ENCODE measurements at regions not wholly inside any gene's neighbourhood (a gene's known extent, or its start where the extent isn't known, plus 50 kb on each side); places are given as distances from the start of the nearest gene placed in this dataset.
"Not testable (repeated sequence)": the region's sequence is repeated elsewhere in the genome, so short reads cannot be mapped to it uniquely, and the experiment has no call there.

DNA sequence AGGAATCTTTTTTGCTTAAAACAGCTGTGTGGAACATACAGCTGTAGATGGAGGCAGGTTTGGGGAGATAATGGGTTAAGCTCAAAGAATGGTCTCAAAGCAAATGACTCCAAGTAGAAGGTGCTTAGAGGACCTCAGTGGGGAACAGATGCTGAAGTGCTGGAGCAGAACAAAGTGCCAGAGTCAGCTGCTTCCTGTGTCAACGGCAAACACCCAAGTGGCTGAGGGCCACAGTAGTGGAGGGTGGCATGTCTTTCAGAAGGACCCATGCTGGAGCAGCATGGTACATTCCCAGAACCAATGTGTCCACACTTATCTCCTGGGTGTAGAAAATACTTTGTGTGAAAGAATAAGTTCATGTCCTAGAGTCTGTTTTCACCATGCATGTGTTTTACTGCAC, 197.5 kb downstream of the CCNG2 start:
- TF ChIP-seq JUND (IDR thresholded peaks at IDR 0.05; ENCODE audit: low read depth): no peak
- DNase-seq (ENCODE audit: low read depth in 1 of 2, low spot score in 1 of 2): no peak
- in situ Hi-C loops (cut with HindIII; ENCODE audit: low pct_unique_long_range_greater_than_20kb, low sequenced_read_pairs): no loop called here

GRCh38 chr4:77355731-77356130, 198.7 kb downstream of the CCNG2 start:
- TF ChIP-seq JUND (IDR thresholded peaks at IDR 0.05; ENCODE audit: low read depth): no peak
- in situ Hi-C loops (cut with HindIII; ENCODE audit: low pct_unique_long_range_greater_than_20kb, low sequenced_read_pairs): no loop called here
- DNase-seq (ENCODE audit: low read depth in 1 of 2, low spot score in 1 of 2): no peak

GRCh38 chr4:77358315-77358928, 201.4 kb downstream of the CCNG2 start:
- TF ChIP-seq JUND (IDR thresholded peaks at IDR 0.05; ENCODE audit: low read depth): no peak
- in situ Hi-C loops (cut with HindIII; ENCODE audit: low pct_unique_long_range_greater_than_20kb, low sequenced_read_pairs): no loop called here
- peak; percentile 32 for DNase-seq (ENCODE audit: low read depth in 1 of 2, low spot score in 1 of 2)

DNA sequence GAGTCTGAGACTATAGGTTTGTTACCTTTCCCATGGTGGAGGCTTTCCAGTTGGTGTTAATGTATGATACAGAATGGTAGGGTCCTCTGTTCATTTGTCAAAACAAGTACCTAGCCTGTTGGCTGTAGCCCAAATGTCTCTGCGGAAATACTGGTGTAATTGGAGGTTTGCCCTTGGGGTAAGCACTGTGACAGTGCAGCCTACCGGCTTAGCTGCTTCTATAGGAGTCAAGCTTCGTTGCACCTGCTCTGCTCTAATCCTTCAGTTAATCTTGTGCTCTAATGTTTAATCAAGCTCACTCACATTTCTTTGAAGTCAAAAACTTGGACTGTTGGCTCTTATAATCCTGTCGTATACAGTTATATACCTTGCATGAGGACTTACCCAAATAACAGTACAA, 203.4 kb downstream of the CCNG2 start:
- in situ Hi-C loops (cut with HindIII; ENCODE audit: low pct_unique_long_range_greater_than_20kb, low sequenced_read_pairs): no loop called here
- no peak for TF ChIP-seq JUND (IDR thresholded peaks at IDR 0.05; ENCODE audit: low read depth)
- DNase-seq (ENCODE audit: low read depth in 1 of 2, low spot score in 1 of 2): peak in 1 of 2 experiments; percentile 15

DNA sequence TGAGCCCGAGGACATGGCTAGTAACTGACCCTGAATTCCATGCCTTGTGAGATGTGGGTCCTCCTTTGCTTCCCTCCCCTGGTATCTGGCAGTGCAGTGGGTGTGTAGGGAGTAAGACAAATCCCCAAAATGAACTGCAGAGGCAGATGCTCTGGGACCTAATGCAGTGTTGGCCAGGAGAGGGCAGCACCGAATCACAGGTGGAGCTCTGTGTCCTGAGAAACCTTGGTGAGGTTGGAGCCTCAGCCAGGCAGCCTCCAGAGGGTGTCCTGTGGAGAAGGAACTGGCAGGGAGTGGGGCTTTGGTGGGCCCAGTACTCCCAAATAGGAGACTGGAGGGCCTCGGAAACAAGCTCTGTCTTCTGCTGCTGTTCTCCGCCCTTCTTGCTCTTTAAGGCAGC, 209.9 kb downstream of the CCNG2 start:
- in situ Hi-C loops (cut with HindIII; ENCODE audit: low pct_unique_long_range_greater_than_20kb, low sequenced_read_pairs); DNase-seq (ENCODE audit: low read depth in 1 of 2, low spot score in 1 of 2): not testable (repeated sequence)

- in situ Hi-C loops (cut with HindIII; ENCODE audit: low pct_unique_long_range_greater_than_20kb, low sequenced_read_pairs): no loop called here
Observed at GRCh38 chr4:77367638-77368037, 210.6 kb downstream of the CCNG2 start.

GRCh38 chr4:77372375-77372774, 215.4 kb downstream of the CCNG2 start:
- in situ Hi-C loops (cut with HindIII; ENCODE audit: low pct_unique_long_range_greater_than_20kb, low sequenced_read_pairs): no loop called here
- no peak for DNase-seq (ENCODE audit: low read depth in 1 of 2, low spot score in 1 of 2)
- no peak for TF ChIP-seq JUND (IDR thresholded peaks at IDR 0.05; ENCODE audit: low read depth)

More at GRCh38 chr4:77367638-77368037, 210.6 kb downstream of the CCNG2 start:
- DNase-seq (ENCODE audit: low read depth in 1 of 2, low spot score in 1 of 2): no peak
- no peak for TF ChIP-seq JUND (IDR thresholded peaks at IDR 0.05; ENCODE audit: low read depth)

DNA sequence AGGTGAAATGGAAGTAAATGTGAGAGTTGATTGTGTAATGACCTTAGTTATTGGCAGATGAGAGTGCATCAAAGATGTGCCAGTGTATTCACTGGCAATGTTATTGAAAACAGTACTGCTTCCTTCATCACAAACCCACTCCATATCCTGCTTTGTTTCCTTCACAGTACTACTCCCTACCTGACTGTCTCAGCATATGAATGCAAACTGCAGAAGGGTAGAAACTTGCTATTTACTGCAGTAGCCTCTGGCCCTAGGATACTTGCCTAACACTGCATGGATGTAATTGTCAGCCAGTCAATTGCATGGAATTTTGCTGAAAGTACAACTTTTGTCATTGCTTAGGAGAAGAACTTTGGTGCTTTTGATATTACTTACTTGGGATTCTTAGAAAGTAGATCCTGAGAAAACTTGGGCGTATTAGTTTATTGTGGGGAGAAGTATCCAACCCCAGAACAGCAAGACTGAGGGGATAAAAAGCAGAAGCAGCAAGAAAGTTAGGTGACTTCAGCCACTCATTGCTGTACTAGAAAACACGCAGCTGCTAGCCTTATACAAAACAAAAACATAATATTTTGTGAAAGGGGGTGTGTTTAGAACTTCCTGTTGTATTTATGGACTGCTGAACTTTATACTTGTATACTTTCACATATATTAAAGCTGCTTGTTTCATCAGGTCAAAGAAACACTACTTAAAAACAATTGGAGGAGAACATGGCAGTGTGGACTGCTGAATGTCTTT, 219.0 kb downstream of the CCNG2 start:
- in situ Hi-C loops (cut with HindIII; ENCODE audit: low pct_unique_long_range_greater_than_20kb, low sequenced_read_pairs): no loop called here
- no peak for TF ChIP-seq JUND (IDR thresholded peaks at IDR 0.05; ENCODE audit: low read depth)
- no peak for DNase-seq (ENCODE audit: low read depth in 1 of 2, low spot score in 1 of 2)

GRCh38 chr4:77376788-77377460, 219.9 kb downstream of the CCNG2 start:
- in situ Hi-C loops (cut with HindIII; ENCODE audit: low pct_unique_long_range_greater_than_20kb, low sequenced_read_pairs): no loop called here
- TF ChIP-seq JUND (IDR thresholded peaks at IDR 0.05; ENCODE audit: low read depth): no peak
- no peak for DNase-seq (ENCODE audit: low read depth in 1 of 2, low spot score in 1 of 2)

- TF ChIP-seq JUND (IDR thresholded peaks at IDR 0.05; ENCODE audit: low read depth): no peak
- in situ Hi-C loops (cut with HindIII; ENCODE audit: low pct_unique_long_range_greater_than_20kb, low sequenced_read_pairs): no loop called here
- DNase-seq (ENCODE audit: low read depth in 1 of 2, low spot score in 1 of 2): no peak
Observed at GRCh38 chr4:77384094-77384493, 221.5 kb upstream of the CXCL13 start.

- peak; percentile 25 to 76 for DNase-seq (ENCODE audit: low read depth in 1 of 2, low spot score in 1 of 2)
- TF ChIP-seq JUND (IDR thresholded peaks at IDR 0.05; ENCODE audit: low read depth): no peak
- in situ Hi-C loops (cut with HindIII; ENCODE audit: low pct_unique_long_range_greater_than_20kb, low sequenced_read_pairs): no loop called here
Observed at GRCh38 chr4:77385124-77385969, 220.3 kb upstream of the CXCL13 start.

GRCh38 chr4:77393996-77394395, 211.6 kb upstream of the CXCL13 start:
- DNase-seq (ENCODE audit: low read depth in 1 of 2, low spot score in 1 of 2): no peak
- TF ChIP-seq JUND (IDR thresholded peaks at IDR 0.05; ENCODE audit: low read depth): no peak
- in situ Hi-C loops (cut with HindIII; ENCODE audit: low pct_unique_long_range_greater_than_20kb, low sequenced_read_pairs): no loop called here

All from T47D (cell line).